Glutamatergic neuron (in vitro differentiated cells): ENCODE measurements at regions not wholly inside any gene's neighbourhood (a gene's known extent, or its start where the extent isn't known, plus 50 kb on each side); places are given as distances from the start of the nearest gene placed in this dataset.
"Not testable (repeated sequence)": the region's sequence is repeated elsewhere in the genome, so short reads cannot be mapped to it uniquely, and the experiment has no call there.

ENCODE experiments used
- DNase-seq: peaks from one replicate; pipeline ENCODE4 v3.0.0; 2022
- H3K27ac Mint-ChIP-seq: one replicate; pipeline ENCODE4 v1.8.0; 2020; ENCODE audit warnings: mild to moderate bottlenecking, mixed read lengths, inconsistent platforms; ENCODE audit not compliant: unreplicated experiment
- H3K27me3 Mint-ChIP-seq: one replicate; pipeline ENCODE4 v1.8.0; 2020; ENCODE audit warnings: mild to moderate bottlenecking, moderate library complexity, mixed read lengths, inconsistent platforms; ENCODE audit not compliant: unreplicated experiment
- H3K36me3 Mint-ChIP-seq: one replicate; pipeline ENCODE4 v1.8.0; 2020; ENCODE audit warnings: mild to moderate bottlenecking, mixed read lengths, inconsistent platforms; ENCODE audit not compliant: unreplicated experiment
- H3K4me1 Mint-ChIP-seq: one replicate; pipeline ENCODE4 v1.8.0; 2020; ENCODE audit warnings: mild to moderate bottlenecking, low read depth, mixed read lengths, inconsistent platforms; ENCODE audit not compliant: unreplicated experiment
- H3K4me3 Mint-ChIP-seq: one replicate; pipeline ENCODE4 v1.8.0; 2020; ENCODE audit warnings: mild to moderate bottlenecking, mixed read lengths, inconsistent platforms; ENCODE audit not compliant: unreplicated experiment
- H3K9me3 Mint-ChIP-seq: one replicate; pipeline ENCODE4 v1.8.0; 2020; ENCODE audit warnings: mild to moderate bottlenecking, moderate library complexity, mixed read lengths, inconsistent platforms; ENCODE audit not compliant: unreplicated experiment
- CTCF ChIP-seq: fragments of 200-600 bp; sonication (generic); IDR thresholded peaks from one replicate; pipeline ENCODE4 v1.5.0; 2021; ENCODE audit not compliant: partially characterized antibody, unreplicated experiment

- no peak overlapping the region for H3K4me3 Mint-ChIP-seq
- no peak overlapping the region for H3K27ac Mint-ChIP-seq
- H3K36me3 Mint-ChIP-seq: no peaks in the 10 kb centered on the region
- H3K27me3 Mint-ChIP-seq: peaks cover 3% of the 10 kb centered on the region
- H3K4me1 Mint-ChIP-seq: no peaks in the 10 kb centered on the region
- no peak for DNase-seq
- no peaks in the 10 kb centered on the region for H3K9me3 Mint-ChIP-seq
- no peak for TF ChIP-seq CTCF
Observed at GRCh38 chr1:185541871-185542301, 192.3 kb upstream of the HMCN1 start.

GRCh38 chr1:185540295-185540694 is 193.9 kb upstream of the HMCN1 start:
- no peak for TF ChIP-seq CTCF
- Mint-ChIP-seq H3K36me3 (no peaks in the 10 kb centered on the region), H3K27me3 (peaks cover 3% of the 10 kb centered on the region), H3K4me1 (no peaks in the 10 kb centered on the region), H3K27ac (no peak overlapping the region), H3K4me3 (no peak overlapping the region), H3K9me3 (no peaks in the 10 kb centered on the region)
- no peak for DNase-seq

- no peaks in the 10 kb centered on the region for H3K9me3 Mint-ChIP-seq
- no peak overlapping the region for H3K4me3 Mint-ChIP-seq
- H3K4me1 Mint-ChIP-seq: no peaks in the 10 kb centered on the region
- no peak for DNase-seq
- H3K27ac Mint-ChIP-seq: no peak overlapping the region
- peaks cover 3% of the 10 kb centered on the region for H3K27me3 Mint-ChIP-seq
- no peak for TF ChIP-seq CTCF
- H3K36me3 Mint-ChIP-seq: no peaks in the 10 kb centered on the region
Observed at GRCh38 chr1:185539277-185539943, 194.8 kb upstream of the HMCN1 start.

GRCh38 chr1:185538309-185538898 is 195.8 kb upstream of the HMCN1 start:
- H3K4me3 Mint-ChIP-seq, H3K4me1 Mint-ChIP-seq, DNase-seq, H3K27ac Mint-ChIP-seq, H3K27me3 Mint-ChIP-seq, H3K36me3 Mint-ChIP-seq, H3K9me3 Mint-ChIP-seq: not testable (repeated sequence)

- Mint-ChIP-seq H3K27ac (no peak overlapping the region), H3K27me3 (peaks cover 3% of the 10 kb centered on the region), H3K4me1 (no peaks in the 10 kb centered on the region), H3K9me3 (no peaks in the 10 kb centered on the region), H3K4me3 (no peak overlapping the region), H3K36me3 (no peaks in the 10 kb centered on the region)
- no peak for DNase-seq
- no peak for TF ChIP-seq CTCF
Observed at GRCh38 chr1:185537596-185537995, 196.6 kb upstream of the HMCN1 start.
